Thyroid gland (tissue), 4 donors: ENCODE measurements at regions not wholly inside any gene's neighbourhood (a gene's known extent, or its start where the extent isn't known, plus 50 kb on each side); places are given as distances from the start of the nearest gene placed in this dataset.

Experiments used
- CTCF ChIP-seq, 6 experiments: fragments of 200-600 bp in 3 of 6; fragments of 450-650 bp in 3 of 6; sonication (generic) in 3 of 6; IDR thresholded peaks; one replicate each; pipeline ENCODE4 v1.5.1; 2016 to 2019; ENCODE audit warnings: antibody characterized with exemption in 6 of 6, mild to moderate bottlenecking in 2 of 6, inconsistent platforms in 1 of 6, moderate library complexity in 1 of 6
- POLR2A ChIP-seq, 2 donors: fragments of 450-650 bp; IDR thresholded peaks; one replicate each; pipeline ENCODE4 v1.6.1; 2017; ENCODE audit warnings: antibody characterized with exemption in 2 of 2, mild to moderate bottlenecking in 2 of 2, moderate library complexity in 1 of 2

- TF ChIP-seq CTCF (IDR thresholded peaks at IDR 0.05) (no peak), POLR2A (IDR thresholded peaks at IDR 0.05) (no peak)
Measured at GRCh38 chrX:131388293-131388692, 99.2 kb upstream of the IGSF1 start.
